ENCODE measurements at regions not wholly inside any gene's neighbourhood (a gene's known extent, or its start where the extent isn't known, plus 50 kb on each side); places are given as distances from the start of the nearest gene placed in this dataset.

DNA sequence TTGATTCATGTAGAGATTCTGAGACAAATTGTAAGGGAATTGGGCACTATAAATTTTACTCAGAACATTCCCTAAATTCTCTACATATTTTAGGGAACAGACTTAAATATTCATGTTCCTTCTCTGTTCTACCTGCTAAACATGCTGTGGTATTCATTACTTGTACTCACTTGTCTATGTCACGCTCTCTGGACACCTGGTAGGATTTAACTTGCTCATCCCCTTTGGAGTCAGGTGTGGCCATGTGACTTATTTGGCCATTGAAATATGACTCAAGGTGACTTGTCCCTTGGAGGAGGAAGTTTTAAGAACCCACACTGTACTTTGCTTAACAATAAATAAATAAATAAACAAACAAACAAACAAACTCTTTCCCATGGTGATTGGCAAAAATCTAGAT, 2258.8 kb upstream of the WWC1 start:
- H3K9ac ChIP-seq (ENCODE audit: control insufficient read depth, insufficient read depth, low read length): no peak overlapping the region
- 0% methylated on average over 1 of the region's 1 CpG for WGBS (ENCODE audit: insufficient coverage, insufficient replicate concordance, low lambda C conversion rate, missing lambda C conversion rate)
- no peaks in the 10 kb centered on the region for H3K27me3 ChIP-seq (replicated peaks in 1 of 2; ENCODE audit: control insufficient read depth in 2 of 2, insufficient read depth in 2 of 2, low read length in 1 of 2)
- ChIA-PET SMC1A (ENCODE audit: uncharacterized antibody, unreplicated experiment) (no interaction called here), POLR2A (no interaction called here), RAD21 (ENCODE audit: unreplicated experiment) (no interaction called here), CTCF (interaction anchor here (0.6 kb wide), 1 partner anchor 19 kb away, joined by 3 read pairs; no protein-coding TSS in a partner anchor)
- BruUV-seq (replicated peaks): no TSS peak
- DNase-seq (ENCODE audit: low read depth, low spot score): no peak
- FAIRE-seq: no peak
- no peak overlapping the region for H3K4me2 ChIP-seq (ENCODE audit: control insufficient read depth, insufficient read depth)
- no peaks in the 10 kb centered on the region for H4K20me1 ChIP-seq (ENCODE audit: control insufficient read depth, insufficient read depth)
- no peaks in the 10 kb centered on the region for H3K79me2 ChIP-seq (ENCODE audit: control insufficient read depth, insufficient read depth, low read length)
- no peak for ATAC-seq
- TF ChIP-seq ETV6 (conservative IDR thresholded peaks at IDR 0.05 in 1 of 2, IDR thresholded peaks at IDR 0.05 in 1 of 2; ENCODE audit: borderline replicate concordance in 1 of 2, low read depth in 1 of 2): no peak
- no peak for TF ChIP-seq REST (IDR thresholded peaks at IDR 0.05; ENCODE audit: low read depth, low read length)
- TF ChIP-seq, protein P1, sequence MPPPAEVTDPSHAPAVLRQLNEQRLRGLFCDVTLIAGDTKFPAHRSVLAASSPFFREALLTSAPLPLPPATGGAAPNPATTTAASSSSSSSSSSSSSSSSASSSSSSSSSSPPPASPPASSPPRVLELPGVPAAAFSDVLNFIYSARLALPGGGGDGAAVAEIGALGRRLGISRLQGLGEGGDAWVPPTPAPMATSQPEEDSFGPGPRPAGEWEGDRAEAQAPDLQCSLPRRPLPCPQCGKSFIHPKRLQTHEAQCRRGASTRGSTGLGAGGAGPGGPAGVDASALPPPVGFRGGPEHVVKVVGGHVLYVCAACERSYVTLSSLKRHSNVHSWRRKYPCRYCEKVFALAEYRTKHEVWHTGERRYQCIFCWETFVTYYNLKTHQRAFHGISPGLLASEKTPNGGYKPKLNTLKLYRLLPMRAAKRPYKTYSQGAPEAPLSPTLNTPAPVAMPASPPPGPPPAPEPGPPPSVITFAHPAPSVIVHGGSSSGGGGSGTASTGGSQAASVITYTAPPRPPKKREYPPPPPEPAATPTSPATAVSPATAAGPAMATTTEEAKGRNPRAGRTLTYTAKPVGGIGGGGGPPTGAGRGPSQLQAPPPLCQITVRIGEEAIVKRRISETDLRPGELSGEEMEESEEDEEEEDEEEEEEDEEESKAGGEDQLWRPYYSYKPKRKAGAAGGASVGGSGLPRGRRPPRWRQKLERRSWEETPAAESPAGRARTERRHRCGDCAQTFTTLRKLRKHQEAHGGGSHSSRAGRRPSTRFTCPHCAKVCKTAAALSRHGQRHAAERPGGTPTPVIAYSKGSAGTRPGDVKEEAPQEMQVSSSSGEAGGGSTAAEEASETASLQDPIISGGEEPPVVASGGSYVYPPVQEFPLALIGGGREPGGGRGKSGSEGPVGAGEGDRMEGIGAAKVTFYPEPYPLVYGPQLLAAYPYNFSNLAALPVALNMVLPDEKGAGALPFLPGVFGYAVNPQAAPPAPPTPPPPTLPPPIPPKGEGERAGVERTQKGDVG (CRISPR knock-in tag; IDR thresholded peaks at IDR 0.05): no peak
- TF ChIP-seq IKZF1 (conservative IDR thresholded peaks at IDR 0.05): no peak
- TF ChIP-seq STAT1 (conservative IDR thresholded peaks at IDR 0.05): no peak
- TF ChIP-seq CREM (IDR thresholded peaks at IDR 0.05; ENCODE audit: low read depth): no peak
- TF ChIP-seq SMAD1 (IDR thresholded peaks at IDR 0.05; ENCODE audit: low read depth, partially characterized antibody): no peak
- TF ChIP-seq ZSCAN29 (IDR thresholded peaks at IDR 0.05): no peak
- TF ChIP-seq, protein P2, sequence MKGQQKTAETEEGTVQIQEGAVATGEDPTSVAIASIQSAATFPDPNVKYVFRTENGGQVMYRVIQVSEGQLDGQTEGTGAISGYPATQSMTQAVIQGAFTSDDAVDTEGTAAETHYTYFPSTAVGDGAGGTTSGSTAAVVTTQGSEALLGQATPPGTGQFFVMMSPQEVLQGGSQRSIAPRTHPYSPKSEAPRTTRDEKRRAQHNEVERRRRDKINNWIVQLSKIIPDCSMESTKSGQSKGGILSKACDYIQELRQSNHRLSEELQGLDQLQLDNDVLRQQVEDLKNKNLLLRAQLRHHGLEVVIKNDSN (IDR thresholded peaks at IDR 0.05; ENCODE audit: borderline replicate concordance, extremely low read length, insufficient read depth, low read depth, low read length): no peak
- no peak for TF ChIP-seq MYB (IDR thresholded peaks at IDR 0.05; ENCODE audit: borderline replicate concordance, low read depth, low read length)
- no peak overlapping the region for H2AFZ ChIP-seq (ENCODE audit: control insufficient read depth, low read depth, low read length)
- H3K27ac ChIP-seq (ENCODE audit: control insufficient read depth, insufficient read depth): no peak overlapping the region
- no peaks in the 10 kb centered on the region for H3K9me3 ChIP-seq (replicated peaks; ENCODE audit: control insufficient read depth, insufficient read depth, low read length)
- no peaks in the 10 kb centered on the region for H3K4me1 ChIP-seq (ENCODE audit: control insufficient read depth, insufficient read depth, low read length)
- no peak overlapping the region for H3K4me3 ChIP-seq
- H3K36me3 ChIP-seq (ENCODE audit: control insufficient read depth in 2 of 2, insufficient read depth in 2 of 2, low read length in 1 of 2): no peaks in the 10 kb centered on the region
- intact Hi-C loops (cut with micrococcal nuclease; ENCODE audit: unreplicated experiment): no loop called here
- in situ Hi-C loops (cut with MboI): no loop called here

Measured in GM12878 (cell line).